IMR-90 (cell line): ENCODE measurements at regions not wholly inside any gene's neighbourhood (a gene's known extent, or its start where the extent isn't known, plus 50 kb on each side); places are given as distances from the start of the nearest gene placed in this dataset.

Experiments
- BHLHE40 ChIP-seq: fragments of 150-350 bp; IDR thresholded peaks from 2 replicates; pipeline ENCODE4 v1.6.1; 2016; ENCODE audit warnings: mild to moderate bottlenecking, low read depth, low read length
- CHD1 ChIP-seq: IDR thresholded peaks from 2 replicates; pipeline ENCODE4 v1.6.1; 2012; ENCODE audit warnings: low read depth, low read length, improper control_type of control experiment
- MAFK ChIP-seq: IDR thresholded peaks from 2 replicates; pipeline ENCODE4 v1.6.1; 2012; ENCODE audit warnings: low read depth, low read length, improper control_type of control experiment
- MAZ ChIP-seq: IDR thresholded peaks from 2 replicates; pipeline ENCODE4 v1.6.1; 2012; ENCODE audit warnings: low read depth, mild to moderate bottlenecking, low read length, improper control_type of control experiment, moderate library complexity, borderline replicate concordance
- POLR2A ChIP-seq: IDR thresholded peaks from 2 replicates; pipeline ENCODE4 v1.6.1; 2012; ENCODE audit warnings: mild to moderate bottlenecking, low read depth, low read length
- RAD21 ChIP-seq: IDR thresholded peaks from 2 replicates; pipeline ENCODE4 v1.6.1; 2012; ENCODE audit warnings: low read length, improper control_type of control experiment
- RFX5 ChIP-seq: IDR thresholded peaks from 2 replicates; pipeline ENCODE4 v1.8.0; 2012; ENCODE audit warnings: low read depth, mild to moderate bottlenecking, low read length, moderate library complexity
- SMC3 ChIP-seq: fragments of 150-350 bp; IDR thresholded peaks from 2 replicates; pipeline ENCODE4 v1.6.1; 2016; ENCODE audit warnings: low read depth, mild to moderate bottlenecking, antibody characterized with exemption, low read length, moderate library complexity
- TF ChIP-seq, protein P1 (sequence below): conservative IDR thresholded peaks from 2 replicates; pipeline ENCODE4 v1.5.1; 2012; ENCODE audit warnings: mild to moderate bottlenecking, low read depth, low read length, improper control_type of control experiment
- TF ChIP-seq, protein P2 (sequence below): fragments of 150-350 bp; IDR thresholded peaks from 2 replicates; pipeline ENCODE4 v1.6.1; 2016; ENCODE audit warnings: low read depth, mild to moderate bottlenecking, low read length, moderate library complexity, borderline replicate concordance

- no peak for TF ChIP-seq POLR2A
- TF ChIP-seq, protein P1, sequence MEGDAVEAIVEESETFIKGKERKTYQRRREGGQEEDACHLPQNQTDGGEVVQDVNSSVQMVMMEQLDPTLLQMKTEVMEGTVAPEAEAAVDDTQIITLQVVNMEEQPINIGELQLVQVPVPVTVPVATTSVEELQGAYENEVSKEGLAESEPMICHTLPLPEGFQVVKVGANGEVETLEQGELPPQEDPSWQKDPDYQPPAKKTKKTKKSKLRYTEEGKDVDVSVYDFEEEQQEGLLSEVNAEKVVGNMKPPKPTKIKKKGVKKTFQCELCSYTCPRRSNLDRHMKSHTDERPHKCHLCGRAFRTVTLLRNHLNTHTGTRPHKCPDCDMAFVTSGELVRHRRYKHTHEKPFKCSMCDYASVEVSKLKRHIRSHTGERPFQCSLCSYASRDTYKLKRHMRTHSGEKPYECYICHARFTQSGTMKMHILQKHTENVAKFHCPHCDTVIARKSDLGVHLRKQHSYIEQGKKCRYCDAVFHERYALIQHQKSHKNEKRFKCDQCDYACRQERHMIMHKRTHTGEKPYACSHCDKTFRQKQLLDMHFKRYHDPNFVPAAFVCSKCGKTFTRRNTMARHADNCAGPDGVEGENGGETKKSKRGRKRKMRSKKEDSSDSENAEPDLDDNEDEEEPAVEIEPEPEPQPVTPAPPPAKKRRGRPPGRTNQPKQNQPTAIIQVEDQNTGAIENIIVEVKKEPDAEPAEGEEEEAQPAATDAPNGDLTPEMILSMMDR: no peak
- no peak for TF ChIP-seq MAFK
- TF ChIP-seq SMC3: no peak
- TF ChIP-seq RAD21: no peak
- no peak for TF ChIP-seq RFX5
- TF ChIP-seq BHLHE40: no peak
- no peak for TF ChIP-seq MAZ
- TF ChIP-seq, protein P2, sequence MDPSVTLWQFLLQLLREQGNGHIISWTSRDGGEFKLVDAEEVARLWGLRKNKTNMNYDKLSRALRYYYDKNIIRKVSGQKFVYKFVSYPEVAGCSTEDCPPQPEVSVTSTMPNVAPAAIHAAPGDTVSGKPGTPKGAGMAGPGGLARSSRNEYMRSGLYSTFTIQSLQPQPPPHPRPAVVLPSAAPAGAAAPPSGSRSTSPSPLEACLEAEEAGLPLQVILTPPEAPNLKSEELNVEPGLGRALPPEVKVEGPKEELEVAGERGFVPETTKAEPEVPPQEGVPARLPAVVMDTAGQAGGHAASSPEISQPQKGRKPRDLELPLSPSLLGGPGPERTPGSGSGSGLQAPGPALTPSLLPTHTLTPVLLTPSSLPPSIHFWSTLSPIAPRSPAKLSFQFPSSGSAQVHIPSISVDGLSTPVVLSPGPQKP: no peak
- no peak for TF ChIP-seq CHD1
These were observed 571.8 kb upstream of the CLINT1 start for GRCh38 chr5:158430798-158431167.
